ENCODE measurements at regions not wholly inside any gene's neighbourhood (a gene's known extent, or its start where the extent isn't known, plus 50 kb on each side); places are given as distances from the start of the nearest gene placed in this dataset.

GRCh38 chr15:46946953-46947352, 770.4 kb upstream of the SEMA6D start:
- no peak for TF ChIP-seq CTCF (IDR thresholded peaks at IDR 0.05)
- no peak for TF ChIP-seq POLR2A (IDR thresholded peaks at IDR 0.05)

Data from uterus (tissue), 2 donors.